Osteocyte (in vitro differentiated cells): ENCODE measurements at regions not wholly inside any gene's neighbourhood (a gene's known extent, or its start where the extent isn't known, plus 50 kb on each side); places are given as distances from the start of the nearest gene placed in this dataset.
"Not testable (repeated sequence)": the region's sequence is repeated elsewhere in the genome, so short reads cannot be mapped to it uniquely, and the experiment has no call there.

ENCODE experiments used
- DNase-seq: peaks from one replicate; pipeline ENCODE4 v3.0.0; 2021; ENCODE audit warnings: mixed read lengths; ENCODE audit not compliant: unreplicated experiment; ENCODE audit errors: extremely low spot score
- H3K27ac Mint-ChIP-seq: one replicate; pipeline ENCODE4 v1.8.0; 2021; ENCODE audit warnings: mild to moderate bottlenecking, mixed read lengths; ENCODE audit not compliant: unreplicated experiment
- H3K27me3 Mint-ChIP-seq: one replicate; pipeline ENCODE4 v1.8.0; 2021; ENCODE audit warnings: mixed read lengths; ENCODE audit not compliant: unreplicated experiment
- H3K36me3 Mint-ChIP-seq: one replicate; pipeline ENCODE4 v1.8.0; 2021; ENCODE audit warnings: mixed read lengths; ENCODE audit not compliant: unreplicated experiment
- H3K4me1 Mint-ChIP-seq: one replicate; pipeline ENCODE4 v1.8.0; 2021; ENCODE audit warnings: mixed read lengths; ENCODE audit not compliant: unreplicated experiment
- H3K4me3 Mint-ChIP-seq: one replicate; pipeline ENCODE4 v1.8.0; 2021; ENCODE audit warnings: mild to moderate bottlenecking, moderate library complexity, mixed read lengths; ENCODE audit not compliant: unreplicated experiment
- H3K9me3 Mint-ChIP-seq: one replicate; pipeline ENCODE4 v1.8.0; 2021; ENCODE audit warnings: mixed read lengths; ENCODE audit not compliant: unreplicated experiment
- TF ChIP-seq, protein P1 (sequence below): fragments of 200-600 bp; sonication (generic); IDR thresholded peaks from 2 replicates; pipeline ENCODE4 v1.5.0; 2021; ENCODE audit warnings: antibody characterized with exemption, mild to moderate bottlenecking, moderate library complexity

- Mint-ChIP-seq H3K27me3 (peaks cover 7% of the 10 kb centered on the region), H3K4me3 (no peak overlapping the region), H3K27ac (no peak overlapping the region), H3K36me3 (no peaks in the 10 kb centered on the region), H3K9me3 (peaks cover 6% of the 10 kb centered on the region), H3K4me1 (peaks cover 4% of the 10 kb centered on the region)
- no peak for DNase-seq
- TF ChIP-seq, protein P1, sequence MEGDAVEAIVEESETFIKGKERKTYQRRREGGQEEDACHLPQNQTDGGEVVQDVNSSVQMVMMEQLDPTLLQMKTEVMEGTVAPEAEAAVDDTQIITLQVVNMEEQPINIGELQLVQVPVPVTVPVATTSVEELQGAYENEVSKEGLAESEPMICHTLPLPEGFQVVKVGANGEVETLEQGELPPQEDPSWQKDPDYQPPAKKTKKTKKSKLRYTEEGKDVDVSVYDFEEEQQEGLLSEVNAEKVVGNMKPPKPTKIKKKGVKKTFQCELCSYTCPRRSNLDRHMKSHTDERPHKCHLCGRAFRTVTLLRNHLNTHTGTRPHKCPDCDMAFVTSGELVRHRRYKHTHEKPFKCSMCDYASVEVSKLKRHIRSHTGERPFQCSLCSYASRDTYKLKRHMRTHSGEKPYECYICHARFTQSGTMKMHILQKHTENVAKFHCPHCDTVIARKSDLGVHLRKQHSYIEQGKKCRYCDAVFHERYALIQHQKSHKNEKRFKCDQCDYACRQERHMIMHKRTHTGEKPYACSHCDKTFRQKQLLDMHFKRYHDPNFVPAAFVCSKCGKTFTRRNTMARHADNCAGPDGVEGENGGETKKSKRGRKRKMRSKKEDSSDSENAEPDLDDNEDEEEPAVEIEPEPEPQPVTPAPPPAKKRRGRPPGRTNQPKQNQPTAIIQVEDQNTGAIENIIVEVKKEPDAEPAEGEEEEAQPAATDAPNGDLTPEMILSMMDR = no peak
These were observed 277.9 kb upstream of the KLF3 start for GRCh38 chr4:38386005-38386551.

GRCh38 chr4:38386654-38387188 is 277.3 kb upstream of the KLF3 start:
- H3K9me3 Mint-ChIP-seq = peaks cover 10% of the 10 kb centered on the region
- no peaks in the 10 kb centered on the region for H3K36me3 Mint-ChIP-seq
- DNase-seq = no peak
- TF ChIP-seq, protein P1 = no peak
- H3K27me3 Mint-ChIP-seq = peaks cover 7% of the 10 kb centered on the region
- H3K4me3 Mint-ChIP-seq = no peak overlapping the region
- H3K27ac Mint-ChIP-seq = no peak overlapping the region
- H3K4me1 Mint-ChIP-seq = peaks cover 4% of the 10 kb centered on the region

DNA sequence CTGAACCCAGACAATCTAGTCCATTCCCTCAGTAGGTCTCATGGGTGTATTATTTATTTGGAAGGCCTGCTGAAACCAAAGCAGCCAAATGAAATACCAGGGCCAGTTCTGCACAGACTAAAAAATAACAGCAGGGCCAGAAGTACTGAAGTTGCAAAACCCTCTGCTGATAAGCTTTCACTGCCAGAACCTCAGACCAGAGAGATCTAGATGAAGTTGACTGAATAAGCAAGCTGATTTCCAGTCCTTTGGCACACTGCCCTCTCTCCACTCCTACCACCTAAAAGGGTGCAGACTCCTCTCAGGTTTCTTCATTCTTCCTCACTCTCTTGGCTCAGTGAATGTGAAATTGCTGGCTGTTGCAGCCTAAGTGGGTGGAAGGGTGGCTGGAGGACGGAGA is 276.7 kb upstream of the KLF3 start:
- TF ChIP-seq, protein P1 = no peak
- DNase-seq = no peak
- Mint-ChIP-seq H3K9me3 (peaks cover 14% of the 10 kb centered on the region), H3K27ac (no peak overlapping the region), H3K4me3 (no peak overlapping the region), H3K4me1 (peaks cover 4% of the 10 kb centered on the region), H3K36me3 (no peaks in the 10 kb centered on the region), H3K27me3 (peaks cover 7% of the 10 kb centered on the region)

DNA sequence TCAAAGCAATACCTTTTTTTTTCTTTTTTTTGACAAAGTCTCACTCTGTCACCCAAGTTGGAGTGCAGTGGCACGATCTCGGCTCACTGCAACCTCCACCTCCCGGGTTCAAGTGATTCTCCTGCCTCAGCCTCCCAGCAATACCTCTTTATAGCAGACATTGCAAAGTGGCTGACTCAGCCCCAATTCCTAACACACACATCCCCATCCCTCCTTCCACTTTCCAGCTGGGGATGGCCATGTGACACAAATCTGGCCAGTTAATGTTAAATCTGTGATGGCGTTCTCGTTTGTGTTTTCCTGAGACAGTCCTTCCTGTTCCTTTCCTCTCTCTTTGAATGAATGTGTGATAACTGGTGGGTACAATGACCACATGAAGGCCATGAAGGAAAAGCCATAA is 276.2 kb upstream of the KLF3 start:
- TF ChIP-seq, protein P1 = no peak
- H3K27ac Mint-ChIP-seq = no peak overlapping the region
- no peak overlapping the region for H3K4me3 Mint-ChIP-seq
- no peaks in the 10 kb centered on the region for H3K36me3 Mint-ChIP-seq
- peaks cover 7% of the 10 kb centered on the region for H3K27me3 Mint-ChIP-seq
- no peak for DNase-seq
- H3K9me3 Mint-ChIP-seq = peaks cover 14% of the 10 kb centered on the region
- peaks cover 3% of the 10 kb centered on the region for H3K4me1 Mint-ChIP-seq

DNA sequence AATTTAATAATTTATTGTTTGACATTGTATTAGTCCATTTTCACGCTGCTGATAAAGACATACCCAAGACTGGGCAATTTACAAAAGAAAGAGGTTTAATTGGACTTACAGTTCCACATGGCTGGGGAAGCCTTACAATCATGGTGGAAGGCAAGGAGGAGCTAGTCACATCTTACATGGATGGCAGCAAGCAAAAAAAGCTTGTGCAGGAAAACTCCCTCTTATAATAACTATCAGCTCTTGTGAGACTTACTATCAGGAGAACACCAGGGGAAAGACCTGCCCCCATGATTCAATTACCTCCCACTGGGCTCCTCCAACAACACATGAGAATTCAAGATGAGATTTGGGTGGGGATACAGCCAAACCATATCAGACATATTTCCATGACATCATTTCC is 275.1 kb upstream of the KLF3 start:
- DNase-seq, H3K27ac Mint-ChIP-seq, H3K36me3 Mint-ChIP-seq, H3K4me3 Mint-ChIP-seq, H3K27me3 Mint-ChIP-seq, H3K4me1 Mint-ChIP-seq: not testable (repeated sequence)
- H3K9me3 Mint-ChIP-seq = peaks cover 14% of the 10 kb centered on the region
